Lung (tissue), 11 donors: ENCODE measurements at regions not wholly inside any gene's neighbourhood (a gene's known extent, or its start where the extent isn't known, plus 50 kb on each side); places are given as distances from the start of the nearest gene placed in this dataset.

Experiments
- ATAC-seq: fragments of 200-7000 bp; cut with Tn5 transposase; one replicate; pipeline ENCODE4 v1.9.1; 2020; ENCODE audit warnings: moderate number of reproducible peaks; ENCODE audit not compliant: insufficient read depth, low FRiP score
- DNase-seq, 3 donors: peaks; one replicate each; pipeline ENCODE4 v3.0.0-alpha.2; 2013 to 2017
- H3K27ac ChIP-seq, 2 donors: one replicate each; pipeline ENCODE4 v1.5.1; 2013; ENCODE audit warnings: mild to moderate bottlenecking in 2 of 2, moderate library complexity in 2 of 2, control low read depth in 1 of 2, inconsistent platforms in 1 of 2, low read depth in 1 of 2, low read length in 1 of 2
- H3K27me3 ChIP-seq, 3 donors: one replicate each; pipeline ENCODE4 v1.5.1; 2013; ENCODE audit warnings: low read length in 2 of 3; ENCODE audit not compliant: control insufficient read depth in 3 of 3, insufficient read depth in 3 of 3
- H3K36me3 ChIP-seq, 4 donors: one replicate each; pipeline ENCODE4 v1.5.1; 2013; ENCODE audit warnings: low read length in 4 of 4, mild to moderate bottlenecking in 1 of 4, moderate library complexity in 1 of 4; ENCODE audit not compliant: control insufficient read depth in 4 of 4, insufficient read depth in 4 of 4
- H3K4me1 ChIP-seq, 5 donors: one replicate each; pipeline ENCODE4 v1.5.1; 2013; ENCODE audit warnings: low read length in 5 of 5, mild to moderate bottlenecking in 2 of 5, moderate library complexity in 1 of 5; ENCODE audit not compliant: control insufficient read depth in 5 of 5, insufficient read depth in 5 of 5
- H3K4me3 ChIP-seq: one replicate; pipeline ENCODE4 v1.5.1; 2013; ENCODE audit warnings: mild to moderate bottlenecking, control low read depth, moderate library complexity
- H3K9ac ChIP-seq, 2 donors: one replicate each; pipeline ENCODE4 v1.5.1; 2013; ENCODE audit warnings: low read length in 2 of 2, control low read depth in 1 of 2; ENCODE audit not compliant: insufficient read depth in 1 of 2
- H3K9me3 ChIP-seq, 4 donors: one replicate each; pipeline ENCODE4 v1.5.1; 2013; ENCODE audit warnings: low read length in 3 of 4, mild to moderate bottlenecking in 1 of 4, moderate library complexity in 1 of 4; ENCODE audit not compliant: control insufficient read depth in 4 of 4, insufficient read depth in 3 of 4
- CTCF ChIP-seq: IDR thresholded peaks from 2 replicates; pipeline ENCODE4 v1.5.1; 2012; ENCODE audit warnings: mild to moderate bottlenecking; ENCODE audit errors: control extremely low read depth, extremely low read depth
- WGBS, 2 donors: extraction: QIAGEN DNeasy Blood & Tissue Kit; methylation state at CpG; one replicate each; pipeline ENCODE4 v1.1.7; 2013; 5-methylcytosine and 5-hydroxymethylcytosine counted together
- donor health status: control.
- donor health status: control.
- donor health status: Bipolar disorder and iron deficiency.
- donor health status: healthy.
- donor health status: DM: yes; HTN: yes; CAD: no.

- no peaks in the 10 kb centered on the region for H3K27me3 ChIP-seq
- no peak overlapping the region for H3K27ac ChIP-seq
- H3K4me1 ChIP-seq, result peaks cover 0 to 2% (median 0%) of the 10 kb centered on the region in 5 donors
- DNase-seq (no peak), ATAC-seq (no peak)
- peaks cover 0 to 1% (median 0%) of the 10 kb centered on the region in 4 donors for H3K9me3 ChIP-seq
- no peak for TF ChIP-seq CTCF
- no peaks in the 10 kb centered on the region for H3K36me3 ChIP-seq
- 62 to 73% methylated on average over 2 of the region's 2 CpGs for whole genome bisulfite sequencing, 2 donors
- H3K4me3 ChIP-seq, result no peak overlapping the region
- H3K9ac ChIP-seq, result no peak overlapping the region
Measured at GRCh38 chr16:26648851-26649250, 417.9 kb upstream of the C16orf82 start.

GRCh38 chr16:26649381-26650045 lies 417.2 kb upstream of the C16orf82 start:
- DNase-seq (no peak), ATAC-seq (no peak)
- Histone ChIP-seq H3K27me3 (no peaks in the 10 kb centered on the region), H3K27ac (no peak overlapping the region), H3K36me3 (no peaks in the 10 kb centered on the region), H3K4me3 (no peak overlapping the region), H3K9ac (no peak overlapping the region), H3K9me3 (peaks cover 0 to 1% (median 0%) of the 10 kb centered on the region in 4 donors), H3K4me1 (peaks cover 0 to 2% (median 0%) of the 10 kb centered on the region in 5 donors)
- TF ChIP-seq CTCF, result no peak
- 76 to 85% methylated on average over 5 of the region's 5 CpGs for WGBS, 2 donors

GRCh38 chr16:26651464-26651863 lies 415.3 kb upstream of the C16orf82 start:
- no peak for ATAC-seq
- TF ChIP-seq CTCF, result no peak
- Histone ChIP-seq H3K4me1 (no peaks in the 10 kb centered on the region), H3K36me3 (no peaks in the 10 kb centered on the region), H3K27me3 (no peaks in the 10 kb centered on the region), H3K9ac (no peak overlapping the region), H3K4me3 (no peak overlapping the region), H3K27ac (no peak overlapping the region), H3K9me3 (no peaks in the 10 kb centered on the region)
- WGBS, 2 donors, result 72 to 77% methylated on average over 2 of the region's 2 CpGs
- no peak for DNase-seq

GRCh38 chr16:26651884-26652283 lies 414.8 kb upstream of the C16orf82 start:
- no peaks in the 10 kb centered on the region for H3K36me3 ChIP-seq
- DNase-seq (no peak), ATAC-seq (no peak)
- 88 to 94% methylated on average over 1 of the region's 1 CpG for WGBS, 2 donors
- TF ChIP-seq CTCF, result no peak
- no peak overlapping the region for H3K9ac ChIP-seq
- no peaks in the 10 kb centered on the region for H3K4me1 ChIP-seq
- no peaks in the 10 kb centered on the region for H3K27me3 ChIP-seq
- no peak overlapping the region for H3K4me3 ChIP-seq
- no peaks in the 10 kb centered on the region for H3K9me3 ChIP-seq
- no peak overlapping the region for H3K27ac ChIP-seq
